ENCODE measurements at regions not wholly inside any gene's neighbourhood (a gene's known extent, or its start where the extent isn't known, plus 50 kb on each side); places are given as distances from the start of the nearest gene placed in this dataset.
A peak's percentile ranks its signal among the peaks of the same experiment; 100 is the strongest.

GRCh38 chr5:152269533-152269932 is 135.5 kb downstream of the NMUR2 start:
- DNase-seq, result no peak

DNA sequence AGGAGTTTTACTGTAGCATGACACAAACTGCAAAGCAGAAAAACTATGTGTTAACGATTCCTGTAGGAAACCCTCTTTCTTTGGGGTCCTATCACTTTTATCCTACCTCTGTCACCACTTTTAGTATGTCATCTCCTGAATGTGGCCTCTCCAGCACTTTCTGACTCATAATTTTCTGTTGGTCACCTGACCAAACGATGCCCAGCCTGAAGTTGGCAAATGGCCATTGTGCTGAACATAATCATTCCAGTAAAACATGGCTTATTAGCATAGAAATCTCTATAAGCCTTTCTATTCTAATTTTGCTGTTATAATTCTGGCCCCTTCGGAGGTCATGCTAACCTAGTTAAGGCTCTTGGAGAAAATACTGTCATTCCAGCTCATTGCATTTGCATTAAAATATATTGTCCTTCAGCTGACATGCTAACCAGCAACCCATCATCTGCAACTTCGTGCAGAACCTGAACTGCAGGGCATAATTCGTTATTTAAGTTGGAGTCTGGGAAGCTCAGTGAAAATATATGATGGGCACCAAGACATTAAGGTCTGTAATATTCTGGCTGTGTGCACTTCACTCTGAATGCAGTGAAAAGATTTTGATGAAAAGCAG is 140.3 kb downstream of the NMUR2 start:
- no peak for DNase-seq

DNA sequence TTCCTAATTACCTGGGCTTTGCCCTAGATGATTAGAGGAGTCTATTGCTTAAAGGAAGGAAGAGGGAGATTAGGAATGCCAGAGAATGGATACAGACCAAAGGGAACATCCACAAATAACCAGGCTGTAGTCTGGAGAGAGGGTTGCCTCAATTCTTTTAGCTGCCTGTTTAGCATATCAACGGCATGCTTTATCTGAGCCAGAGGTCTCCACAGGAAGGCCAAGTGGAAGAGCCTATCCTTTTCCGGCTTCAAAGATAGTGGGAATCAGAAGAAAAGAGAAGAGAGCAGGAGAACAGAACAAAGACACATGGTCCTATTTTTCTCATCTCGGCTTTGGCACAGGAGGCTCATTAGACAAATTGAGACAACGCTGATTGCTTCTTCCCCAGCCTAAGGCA is 142.4 kb downstream of the NMUR2 start:
- DNase-seq, result no peak

DNA sequence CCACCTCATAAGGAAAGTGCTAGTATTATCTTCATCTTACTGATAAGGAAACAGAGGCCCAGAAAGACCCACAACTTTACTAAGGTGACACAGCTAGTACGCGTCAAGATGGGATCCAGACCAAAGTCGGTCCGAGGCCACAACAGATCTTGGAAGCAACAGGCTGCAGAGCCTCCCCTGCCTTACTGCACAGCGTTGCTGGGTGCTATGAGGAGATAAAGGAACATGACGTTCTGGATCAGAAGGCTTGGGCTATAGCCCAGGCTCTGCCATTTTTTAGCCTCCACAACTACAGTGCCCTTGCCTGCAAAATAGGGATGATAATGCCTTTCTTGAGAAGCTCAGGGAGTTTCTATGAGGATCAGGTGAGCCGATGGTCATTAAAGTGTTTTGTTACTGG is 144.1 kb downstream of the NMUR2 start:
- no peak for DNase-seq

GRCh38 chr5:152259702-152260101 is 145.4 kb downstream of the NMUR2 start:
- DNase-seq, result no peak

- DNase-seq, result no peak
Measured at GRCh38 chr5:152256580-152256979, 148.5 kb downstream of the NMUR2 start.

- no peak for DNase-seq
Measured at GRCh38 chr5:152255411-152255810, 149.7 kb downstream of the NMUR2 start.

DNA sequence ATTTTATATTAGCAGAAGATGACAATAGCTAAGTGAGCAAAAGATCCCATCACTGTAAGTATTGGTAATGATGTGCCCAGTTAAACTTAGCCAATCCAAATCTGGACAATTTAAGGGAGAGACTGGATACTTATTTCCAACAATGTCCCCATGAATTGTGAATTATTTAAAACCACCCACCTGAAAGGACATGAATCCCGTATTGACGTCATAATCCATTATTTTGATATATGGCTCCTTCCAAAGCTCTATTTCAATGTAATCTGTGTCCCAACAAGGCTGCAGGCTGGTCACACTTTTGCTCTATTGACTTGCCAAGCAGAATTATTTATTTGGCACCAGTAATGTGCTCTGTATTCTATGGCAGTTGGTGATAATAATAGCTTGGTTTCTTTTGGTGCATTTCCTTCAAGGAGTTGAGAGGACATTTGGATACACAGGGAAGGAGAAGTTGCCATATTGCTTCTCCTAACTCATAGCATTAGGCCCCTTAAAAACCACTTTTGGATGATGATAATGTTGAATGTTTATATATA is 157.2 kb downstream of the NMUR2 start:
- no peak for DNase-seq

DNA sequence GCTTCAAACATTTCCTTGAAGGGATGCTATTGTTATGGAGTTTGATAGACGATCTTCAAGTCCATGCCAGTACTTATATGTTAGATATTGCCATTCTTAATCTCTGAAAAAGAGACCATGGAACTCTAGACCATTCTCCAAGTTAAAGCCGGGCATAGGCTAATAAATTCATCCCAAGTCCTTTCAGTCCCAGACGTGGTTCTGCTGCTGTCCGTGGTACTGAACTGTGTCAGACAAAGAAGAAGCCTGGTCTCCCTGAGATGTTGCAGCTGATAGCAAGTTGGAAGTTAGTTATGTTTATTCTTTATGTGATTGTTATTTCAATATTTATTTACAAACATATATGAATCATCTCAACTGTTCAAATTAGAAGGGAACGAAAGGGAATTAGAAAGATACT is 158.7 kb downstream of the NMUR2 start:
- peak; percentile 1 for DNase-seq

DNA sequence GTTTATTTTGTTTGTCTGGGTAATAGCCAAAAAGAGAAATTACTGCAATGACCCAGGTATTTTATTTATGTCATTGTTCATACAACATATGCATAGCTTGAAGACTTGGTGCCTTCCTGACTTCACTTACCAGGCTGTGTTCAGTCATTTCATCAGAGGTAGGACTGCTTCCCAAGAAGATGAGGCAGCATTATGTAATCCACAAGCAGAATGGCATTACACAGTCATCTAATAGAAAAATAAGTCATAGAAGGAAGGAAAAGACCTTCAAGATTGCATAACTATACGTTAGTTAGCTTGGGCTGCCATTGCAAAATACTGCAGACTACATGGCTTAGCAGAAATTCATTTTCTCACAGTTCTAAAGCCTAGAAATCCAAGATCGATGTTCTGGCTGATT is 167.5 kb downstream of the NMUR2 start:
- no peak for DNase-seq

GRCh38 chr5:152226191-152226590 is 178.9 kb downstream of the NMUR2 start:
- no peak for DNase-seq

- no peak for DNase-seq
Measured at GRCh38 chr5:152221721-152222629, 183.1 kb downstream of the NMUR2 start.

GRCh38 chr5:152218694-152219093 is 186.4 kb downstream of the NMUR2 start:
- DNase-seq, result no peak

DNA sequence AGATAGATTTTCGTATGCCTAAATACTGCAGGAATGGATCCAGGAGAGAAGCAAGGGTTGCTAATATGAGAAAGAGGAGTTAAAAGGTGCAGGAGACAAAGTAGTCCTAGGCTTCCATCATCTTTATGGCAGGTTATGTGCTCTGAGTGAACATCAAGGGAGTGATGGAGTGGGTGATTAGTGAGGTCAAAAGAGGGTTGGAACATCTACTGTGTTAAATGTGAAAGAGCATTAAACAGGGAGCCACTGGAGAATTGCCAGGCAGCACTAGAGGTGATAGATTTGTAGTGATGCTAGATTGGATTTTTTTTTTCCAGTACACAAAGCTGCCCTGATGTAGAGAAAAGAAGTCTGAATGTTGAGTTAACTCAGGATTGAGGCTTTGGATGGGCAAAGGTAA is 199.3 kb downstream of the NMUR2 start:
- no peak for DNase-seq

DNA sequence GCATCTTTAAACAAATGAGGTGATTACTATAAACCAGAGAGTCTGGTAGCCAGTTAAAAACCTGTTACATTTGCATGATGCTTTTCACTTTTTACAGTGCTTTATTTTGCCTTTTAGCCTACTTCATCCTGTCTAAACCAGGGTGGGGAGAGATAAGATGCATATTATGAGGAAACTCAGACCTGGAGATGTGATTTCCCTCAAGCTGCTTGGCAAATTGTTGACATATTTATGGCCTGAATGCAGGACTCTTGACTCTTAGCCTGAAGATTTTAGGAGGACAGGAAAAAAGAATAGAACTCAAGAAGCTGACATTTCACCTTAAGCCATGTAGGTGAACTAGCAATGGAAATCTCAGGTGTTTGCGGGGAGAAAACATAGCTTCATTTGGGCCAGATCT is 202.8 kb downstream of the NMUR2 start:
- DNase-seq, result no peak

- DNase-seq, result no peak
Measured at GRCh38 chr5:152193391-152194107, 211.5 kb downstream of the NMUR2 start.

- DNase-seq, result no peak
Measured at GRCh38 chr5:152188251-152188650, 216.8 kb downstream of the NMUR2 start.

DNA sequence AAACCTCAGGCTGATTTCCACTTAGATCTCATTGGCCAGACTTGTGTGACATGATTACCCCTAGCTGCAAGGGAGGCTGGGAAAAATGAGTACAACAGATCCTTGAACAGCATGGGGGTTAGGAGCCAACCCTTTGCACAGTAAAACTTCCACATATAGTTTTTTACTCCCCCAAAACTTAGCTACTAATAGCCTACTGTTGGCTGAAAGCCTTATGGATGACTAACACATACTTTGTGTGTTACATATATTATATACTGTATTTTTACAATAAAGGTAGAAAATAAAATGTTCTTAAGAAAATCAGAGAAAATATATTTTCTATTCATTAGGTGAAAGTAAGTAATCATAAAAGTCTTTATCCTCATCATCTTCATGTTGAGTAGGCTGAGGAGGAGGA is 217.4 kb downstream of the NMUR2 start:
- no peak for DNase-seq

GRCh38 chr5:152185547-152186245 is 219.4 kb downstream of the NMUR2 start:
- no peak for DNase-seq

GRCh38 chr5:152184266-152184665 is 220.8 kb downstream of the NMUR2 start:
- no peak for DNase-seq

- no peak for DNase-seq
Measured at GRCh38 chr5:152181461-152181860, 223.6 kb downstream of the NMUR2 start.

GRCh38 chr5:152178350-152178699 is 226.8 kb downstream of the NMUR2 start:
- no peak for DNase-seq

Data from T1000 (cell line).